ENCODE measurements at regions not wholly inside any gene's neighbourhood (a gene's known extent, or its start where the extent isn't known, plus 50 kb on each side); places are given as distances from the start of the nearest gene placed in this dataset.
"Not testable (repeated sequence)": the region's sequence is repeated elsewhere in the genome, so short reads cannot be mapped to it uniquely, and the experiment has no call there.

DNA sequence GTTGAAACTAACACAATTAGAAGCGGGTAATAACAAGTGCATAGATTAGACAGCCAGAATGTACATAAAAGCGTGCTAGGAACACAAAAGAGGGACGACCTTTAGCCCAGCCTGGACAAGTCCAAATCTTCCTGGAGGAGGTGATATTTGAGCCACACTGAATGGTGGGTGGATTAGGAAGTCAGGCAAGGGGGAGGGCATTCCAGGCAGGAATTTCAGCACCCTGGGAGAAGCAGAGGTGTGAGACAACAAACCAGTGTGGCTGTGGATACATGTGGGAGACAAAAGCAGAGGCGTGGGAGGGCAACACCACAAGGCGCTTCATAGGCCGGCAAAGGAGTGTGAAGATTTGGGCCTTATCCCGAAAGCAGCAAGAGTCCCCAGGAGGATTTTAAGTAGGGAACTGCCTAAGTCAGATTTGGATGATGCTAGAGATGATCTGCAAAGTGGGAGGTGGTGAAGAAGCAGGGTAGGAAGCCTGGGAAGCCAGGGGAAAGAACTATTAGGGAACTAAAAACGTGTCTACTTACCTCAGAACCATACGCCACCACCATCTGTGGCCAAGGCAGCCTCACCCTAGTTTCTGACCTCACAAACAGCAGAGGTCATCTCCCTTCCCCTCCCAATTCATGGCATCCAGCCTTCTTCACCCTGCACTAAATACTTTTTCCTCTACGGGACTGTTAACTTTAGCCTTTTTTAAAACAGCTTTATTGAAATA lies 81.8 kb downstream of the GLUL start:
- H3K4me2 ChIP-seq, result no peak overlapping the region
- TF ChIP-seq Cebpa-rat (IDR thresholded peaks at IDR 0.05), result no peak
- H3K27me3 ChIP-seq, result no peaks in the 10 kb centered on the region
- no peak overlapping the region for H3K4me3 ChIP-seq
- H3K9ac ChIP-seq, result no peak overlapping the region
- H4K20me1 ChIP-seq, result no peaks in the 10 kb centered on the region
- H3K4me1 ChIP-seq, result 0 out of 20 replicates have a peak, but pooled peaks cover 0 to under 1% (median 0%) of the 10 kb centered on the region in 10 experiments
- no peak overlapping the region for H3K27ac ChIP-seq
- no peaks in the 10 kb centered on the region for H3K36me3 ChIP-seq
- H3K9me3 ChIP-seq (replicated peaks in 1 of 11), result peaks cover 0 to 5% (median 0%) of the 10 kb centered on the region in 11 experiments; a peak in 1 of 22 replicates

DNA sequence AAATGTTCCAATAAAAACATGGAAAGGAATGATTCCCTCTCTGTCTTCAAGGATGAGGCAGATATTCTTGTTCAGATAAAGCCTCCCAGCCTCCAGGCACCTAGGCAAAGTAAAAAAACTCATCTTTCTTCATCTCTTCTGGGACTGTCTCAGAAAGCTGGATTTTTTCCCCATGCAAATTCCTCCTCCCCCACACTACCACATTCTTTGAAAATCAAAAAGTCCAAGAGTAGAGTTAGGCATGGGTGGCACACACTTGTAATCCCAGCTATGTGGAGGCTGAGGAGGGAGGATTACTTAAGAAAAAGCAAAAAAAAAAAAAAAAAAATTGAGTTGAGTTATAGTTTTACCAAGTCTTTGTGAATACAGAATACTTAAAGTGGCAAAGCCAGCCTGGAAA lies 82.8 kb downstream of the GLUL start:
- Histone ChIP-seq H4K20me1 (no peaks in the 10 kb centered on the region), H3K4me1 (peaks cover 0 to 11% (median 0%) of the 10 kb centered on the region in 10 experiments; a peak in 6 of 20 replicates), H3K27me3 (no peaks in the 10 kb centered on the region), H3K27ac (no peak overlapping the region), H3K4me2 (no peak overlapping the region), H3K36me3 (no peaks in the 10 kb centered on the region), H3K4me3 (no peak overlapping the region), H3K9me3 (replicated peaks in 1 of 11) (peaks cover 0 to 5% (median 0%) of the 10 kb centered on the region in 11 experiments; a peak in 1 of 22 replicates), H3K9ac (no peak overlapping the region)
- no peak for TF ChIP-seq Cebpa-rat (IDR thresholded peaks at IDR 0.05)

DNA sequence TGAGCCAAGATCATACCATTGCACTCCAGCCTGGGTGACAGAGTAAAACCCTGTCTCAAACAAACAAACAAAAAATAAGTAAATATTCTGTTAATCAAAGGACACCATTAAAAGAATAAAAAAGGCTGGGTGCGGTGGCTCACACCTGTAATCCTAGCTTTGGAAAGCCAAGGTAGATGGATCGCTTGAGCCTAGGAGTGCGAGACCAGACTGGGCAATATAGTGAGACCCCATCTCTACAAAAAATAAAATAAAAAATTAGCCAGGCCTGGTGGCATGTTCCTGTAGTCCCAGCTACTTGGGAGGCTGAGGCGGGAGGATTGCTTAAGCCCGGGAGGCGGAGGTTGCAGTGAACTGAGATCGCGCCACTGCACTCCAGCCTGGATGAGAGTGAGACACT lies 84.1 kb downstream of the GLUL start:
- not testable (repeated sequence) for H3K4me3 ChIP-seq; H4K20me1 ChIP-seq; H3K9ac ChIP-seq; H3K4me2 ChIP-seq; H3K27me3 ChIP-seq; H3K9me3 ChIP-seq (replicated peaks in 1 of 11); H3K36me3 ChIP-seq; H3K27ac ChIP-seq
- H3K4me1 ChIP-seq, result peaks cover 0 to 24% (median 0%) of the 10 kb centered on the region in 10 experiments; a peak in 7 of 20 replicates

DNA sequence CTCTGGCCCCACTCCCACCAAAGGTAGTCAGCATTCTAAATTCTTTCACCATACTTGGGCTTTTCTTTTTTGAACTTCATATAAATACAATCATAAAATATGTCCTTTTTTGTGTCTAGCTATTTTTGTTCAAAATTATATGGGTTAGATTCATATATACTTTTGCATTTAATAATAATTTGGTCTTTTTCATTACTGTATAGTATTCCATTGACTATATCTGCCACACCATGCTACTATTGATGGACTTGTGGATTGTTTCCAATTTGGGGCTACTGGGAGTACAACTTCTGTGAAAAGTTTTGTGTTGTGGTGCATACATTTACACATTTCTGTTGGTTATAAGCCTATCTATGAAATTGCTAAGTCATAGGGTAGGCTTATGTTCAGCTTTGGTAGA lies 85.7 kb downstream of the GLUL start:
- no peak overlapping the region for H3K27ac ChIP-seq
- H3K36me3 ChIP-seq, result no peaks in the 10 kb centered on the region
- TF ChIP-seq Cebpa-rat (IDR thresholded peaks at IDR 0.05), result no peak
- H3K4me1 ChIP-seq, result peaks cover 0 to 28% (median 0%) of the 10 kb centered on the region in 10 experiments; a peak in 7 of 20 replicates
- no peak overlapping the region for H3K4me2 ChIP-seq
- no peak overlapping the region for H3K4me3 ChIP-seq
- peaks cover 0 to 5% (median 0%) of the 10 kb centered on the region in 11 experiments; a peak in 1 of 22 replicates for H3K9me3 ChIP-seq (replicated peaks in 1 of 11)
- no peak overlapping the region for H3K9ac ChIP-seq
- H4K20me1 ChIP-seq, result no peaks in the 10 kb centered on the region
- no peaks in the 10 kb centered on the region for H3K27me3 ChIP-seq

DNA sequence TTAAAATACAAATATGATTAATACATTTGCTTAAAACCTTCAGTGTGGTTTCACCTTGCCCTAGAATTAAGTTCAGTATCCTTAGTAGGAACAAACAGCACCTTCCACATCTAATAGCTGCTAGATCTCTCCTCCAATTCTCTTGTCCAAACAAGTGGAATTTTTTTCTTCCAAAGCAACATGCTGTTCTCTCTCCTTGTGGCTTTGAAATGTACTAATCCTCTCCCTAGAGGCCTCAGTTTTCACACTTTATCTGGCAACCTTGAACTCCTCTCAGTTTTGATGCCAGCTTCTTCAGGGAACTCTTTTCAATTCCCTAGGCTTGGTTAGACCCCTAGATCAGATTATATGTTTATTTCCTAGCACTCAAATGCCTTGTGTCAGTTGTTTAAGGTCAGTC lies 87.0 kb downstream of the GLUL start:
- Histone ChIP-seq H3K4me2 (peak overlapping the region in 2 of 11 experiments; percentile 56 to 64; a peak in 3 of 22 replicates), H3K36me3 (no peaks in the 10 kb centered on the region), H3K9me3 (replicated peaks in 1 of 11) (peaks cover 0 to 5% (median 0%) of the 10 kb centered on the region in 11 experiments; a peak in 1 of 22 replicates), H3K4me1 (peaks cover 4 to 35% (median 6%) of the 10 kb centered on the region in 10 experiments; a peak in 15 of 20 replicates), H3K27me3 (no peaks in the 10 kb centered on the region), H3K27ac (peak overlapping the region in 1 of 11 experiments; percentile 16; a peak in 2 of 22 replicates), H3K9ac (peak overlapping the region in 1 of 11 experiments; percentile 28; a peak in 1 of 22 replicates), H4K20me1 (no peaks in the 10 kb centered on the region), H3K4me3 (no peak overlapping the region)
- no peak for TF ChIP-seq Cebpa-rat (IDR thresholded peaks at IDR 0.05)

DNA sequence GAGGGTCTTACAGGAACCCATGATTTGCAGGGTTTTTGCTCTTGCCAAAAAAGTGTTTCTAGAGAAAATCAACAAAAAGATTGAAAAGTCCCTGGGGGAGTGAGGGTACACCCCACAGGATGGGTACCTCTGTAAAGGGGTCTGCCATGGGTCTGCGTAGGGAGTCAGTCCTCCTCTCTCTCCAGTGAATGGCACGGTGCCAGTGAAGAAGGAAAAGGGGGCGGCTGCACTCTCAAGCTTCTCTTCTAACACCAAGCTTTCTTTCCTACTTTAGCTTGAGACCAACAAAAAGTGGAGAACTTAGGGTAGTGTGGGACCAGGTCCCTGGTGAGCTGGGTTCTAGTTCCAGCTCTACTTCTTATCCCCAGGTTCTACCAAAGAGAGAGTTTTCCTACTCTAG lies 87.4 kb downstream of the GLUL start:
- H3K27me3 ChIP-seq, result no peaks in the 10 kb centered on the region
- no peak for TF ChIP-seq Cebpa-rat (IDR thresholded peaks at IDR 0.05)
- H3K36me3 ChIP-seq, result no peaks in the 10 kb centered on the region
- peaks cover 4 to 39% (median 10%) of the 10 kb centered on the region in 10 experiments; a peak in 15 of 20 replicates for H3K4me1 ChIP-seq
- H3K9me3 ChIP-seq (replicated peaks in 1 of 11), result peaks cover 0 to 5% (median 0%) of the 10 kb centered on the region in 11 experiments; a peak in 1 of 22 replicates
- H3K4me3 ChIP-seq, result no peak overlapping the region
- peak overlapping the region in 3 of 11 experiments; percentile 10 to 64 (median 56); a peak in 5 of 22 replicates for H3K4me2 ChIP-seq
- H4K20me1 ChIP-seq, result no peaks in the 10 kb centered on the region
- H3K9ac ChIP-seq, result peak overlapping the region in 2 of 11 experiments; percentile 8 to 28; a peak in 2 of 22 replicates
- H3K27ac ChIP-seq, result peak overlapping the region in 2 of 11 experiments; percentile 4 to 16; a peak in 2 of 22 replicates

DNA sequence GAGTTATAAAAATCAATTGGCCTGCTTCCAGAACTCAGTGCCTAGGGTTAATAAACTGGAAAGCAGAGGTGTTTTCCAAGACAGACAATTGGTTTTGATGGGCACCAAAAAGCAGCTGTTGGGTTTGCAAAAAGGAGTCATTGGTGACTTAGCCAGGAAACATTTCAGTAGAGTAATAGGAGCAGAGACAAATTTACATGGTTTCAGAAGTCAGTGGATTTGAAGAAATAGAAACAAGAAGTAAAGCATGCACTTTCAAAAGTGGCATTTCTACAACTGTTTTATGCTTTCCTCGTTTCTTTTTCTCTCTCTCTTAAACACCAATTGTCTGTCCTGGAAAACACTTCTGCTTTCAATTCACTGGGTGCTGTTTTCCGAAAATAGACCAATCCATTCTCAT lies 87.8 kb downstream of the GLUL start:
- H3K9ac ChIP-seq, result peak overlapping the region in 2 of 11 experiments; percentile 8 to 28; a peak in 2 of 22 replicates
- peaks cover 4 to 43% (median 11%) of the 10 kb centered on the region in 10 experiments; a peak in 15 of 20 replicates for H3K4me1 ChIP-seq
- H3K4me3 ChIP-seq, result no peak overlapping the region
- H4K20me1 ChIP-seq, result no peaks in the 10 kb centered on the region
- peaks cover 0 to 5% (median 0%) of the 10 kb centered on the region in 11 experiments; a peak in 1 of 22 replicates for H3K9me3 ChIP-seq (replicated peaks in 1 of 11)
- H3K27me3 ChIP-seq, result no peaks in the 10 kb centered on the region
- no peaks in the 10 kb centered on the region for H3K36me3 ChIP-seq
- no peak for TF ChIP-seq Cebpa-rat (IDR thresholded peaks at IDR 0.05)
- peak overlapping the region in 3 of 11 experiments; percentile 10 to 64 (median 56); a peak in 5 of 22 replicates for H3K4me2 ChIP-seq
- peak overlapping the region in 2 of 11 experiments; percentile 4 to 16; a peak in 2 of 22 replicates for H3K27ac ChIP-seq

DNA sequence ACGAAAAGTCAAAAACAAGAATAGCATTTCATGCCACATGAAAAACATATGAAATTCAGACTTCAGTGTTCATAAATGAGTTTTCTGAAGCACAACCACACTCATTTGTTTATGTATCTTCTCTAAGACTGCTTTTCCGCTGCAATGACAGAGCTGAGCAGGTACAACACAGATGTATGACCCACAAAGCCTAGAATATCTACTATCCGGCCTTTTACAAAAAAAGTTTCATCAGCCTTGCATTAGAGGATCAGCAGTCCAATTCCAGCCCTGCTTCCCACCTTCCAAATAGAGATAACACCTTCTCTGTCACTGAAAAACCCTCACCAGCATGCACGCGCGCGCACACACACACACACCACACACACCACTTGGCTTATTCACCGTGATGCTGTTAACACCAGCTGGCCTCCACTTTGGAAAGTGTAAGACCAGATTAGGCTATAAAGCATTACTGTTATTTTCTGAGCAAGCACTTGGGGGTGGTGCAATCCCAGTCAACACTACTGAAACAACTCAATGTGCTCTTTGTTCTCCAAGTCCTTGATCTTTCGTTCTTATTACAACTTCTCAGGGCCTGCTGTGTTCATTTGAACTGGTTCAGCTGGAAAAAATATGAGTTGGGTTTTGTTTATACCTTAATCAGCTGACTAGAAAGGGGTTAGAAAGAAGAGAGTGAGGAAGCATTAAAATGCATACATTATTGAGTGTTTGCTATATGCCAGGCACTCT lies 90.0 kb downstream of the GLUL start:
- Histone ChIP-seq H3K4me1 (peaks cover 4 to 45% (median 11%) of the 10 kb centered on the region in 10 experiments; a peak in 15 of 20 replicates), H3K9me3 (replicated peaks in 1 of 11) (peaks cover 0 to 5% (median 0%) of the 10 kb centered on the region in 11 experiments; a peak in 1 of 22 replicates), H4K20me1 (no peaks in the 10 kb centered on the region), H3K27ac (no peak overlapping the region), H3K4me3 (no peak overlapping the region), H3K9ac (no peak overlapping the region), H3K36me3 (no peaks in the 10 kb centered on the region), H3K4me2 (no peak overlapping the region), H3K27me3 (no peaks in the 10 kb centered on the region)
- TF ChIP-seq Cebpa-rat (IDR thresholded peaks at IDR 0.05), result no peak

DNA sequence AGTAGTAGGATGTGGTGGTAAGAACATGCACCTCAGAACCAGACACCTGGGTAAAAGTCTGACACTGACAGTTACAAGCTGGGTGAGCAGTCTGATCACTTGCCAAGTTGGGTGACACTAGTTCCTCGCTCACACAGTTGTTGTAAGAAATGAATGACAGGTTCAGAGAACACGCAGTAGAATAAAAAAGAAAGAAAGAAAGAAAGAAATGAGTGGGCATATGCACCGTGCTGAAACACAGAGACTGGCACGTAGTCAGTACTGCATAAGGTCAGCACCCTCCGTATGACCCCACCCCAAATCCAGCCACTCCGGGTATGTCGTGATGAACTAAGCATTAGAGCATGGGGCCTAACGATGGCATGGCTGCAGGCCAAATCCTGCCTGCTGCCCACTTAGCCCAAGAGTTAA lies 90.6 kb downstream of the GLUL start:
- H4K20me1 ChIP-seq, result no peaks in the 10 kb centered on the region
- no peak for TF ChIP-seq Cebpa-rat (IDR thresholded peaks at IDR 0.05)
- no peak overlapping the region for H3K4me2 ChIP-seq
- H3K4me3 ChIP-seq, result no peak overlapping the region
- H3K36me3 ChIP-seq, result no peaks in the 10 kb centered on the region
- H3K9ac ChIP-seq, result no peak overlapping the region
- H3K4me1 ChIP-seq, result peaks cover 4 to 45% (median 11%) of the 10 kb centered on the region in 10 experiments; a peak in 16 of 20 replicates
- H3K27me3 ChIP-seq, result no peaks in the 10 kb centered on the region
- H3K27ac ChIP-seq, result no peak overlapping the region
- H3K9me3 ChIP-seq (replicated peaks in 1 of 11), result peaks cover 0 to 3% (median 0%) of the 10 kb centered on the region in 11 experiments; a peak in 1 of 22 replicates

Measured in BLaER1 treated with 17β-estradiol and CSF1 and Interleukin-3, amounts not matched to agents 10 nM and 100 nM (cell line).